Sigmoid colon (tissue), 4 donors: ENCODE measurements at regions not wholly inside any gene's neighbourhood (a gene's known extent, or its start where the extent isn't known, plus 50 kb on each side); places are given as distances from the start of the nearest gene placed in this dataset.

Source experiments
- CTCF ChIP-seq, 4 experiments: fragments of 450-650 bp in 3 of 4; fragments of 200-600 bp in 1 of 4; IDR thresholded peaks; one replicate each; pipeline ENCODE4 v1.5.1; 2016 to 2019; ENCODE audit warnings: antibody characterized with exemption in 4 of 4, mild to moderate bottlenecking in 3 of 4, moderate library complexity in 2 of 4
- POLR2AphosphoS5 ChIP-seq, 4 donors: sonication (generic); formaldehyde crosslinking; IDR thresholded peaks; one replicate each; pipeline ENCODE4 v1.6.1; 2017; ENCODE audit warnings: antibody characterized with exemption in 4 of 4

- TF ChIP-seq POLR2AphosphoS5 (IDR thresholded peaks at IDR 0.05) (no peak), CTCF (IDR thresholded peaks at IDR 0.05) (no peak)
Observed at GRCh38 chr6:163702736-163703135, 288.2 kb downstream of the QKI start.
